SU-DHL-6 (cell line): ENCODE measurements at regions not wholly inside any gene's neighbourhood (a gene's known extent, or its start where the extent isn't known, plus 50 kb on each side); places are given as distances from the start of the nearest gene placed in this dataset.

Experiments used
- H2AFZ ChIP-seq: fragments of 200-600 bp; sonication (generic); 2 replicates; pipeline ENCODE4 v1.6.1; 2014; ENCODE audit warnings: low read depth, mild to moderate bottlenecking, moderate library complexity, mixed read lengths, antibody characterized with exemption, low read length; ENCODE audit not compliant: severe bottlenecking
- H3F3A ChIP-seq: fragments of 200-600 bp; shearing (Covaris generic); 2 replicates; pipeline ENCODE4 v1.6.0; 2016; ENCODE audit warnings: antibody characterized with exemption, mild to moderate bottlenecking; ENCODE audit not compliant: insufficient read depth
- H3K27ac ChIP-seq: fragments of 200-600 bp; sonication (generic); 2 replicates; pipeline ENCODE4 v1.5.1; 2016; ENCODE audit warnings: low read depth, mild to moderate bottlenecking, low read length, moderate library complexity, mixed read lengths
- H3K27me3 ChIP-seq: fragments of 200-600 bp; sonication (generic), shearing (Covaris generic); 2 replicates; pipeline ENCODE4 v1.6.0; 2014; ENCODE audit warnings: mild to moderate bottlenecking, low read length
- H3K36me3 ChIP-seq: fragments of 200-600 bp; sonication (generic); 2 replicates; pipeline ENCODE4 v1.6.1; 2014; ENCODE audit warnings: mild to moderate bottlenecking, low read length, mixed read lengths
- H3K4me2 ChIP-seq: fragments of 300-600, 200-600 bp; shearing (Covaris generic), sonication (generic); 2 replicates; pipeline ENCODE4 v1.6.0; 2014; ENCODE audit warnings: low read length, low read depth, mild to moderate bottlenecking; ENCODE audit not compliant: poor library complexity, severe bottlenecking
- H3K4me3 ChIP-seq: fragments of 200-600 bp; sonication (generic); 2 replicates; pipeline ENCODE4 v1.5.1; 2014; ENCODE audit warnings: antibody characterized with exemption, low read length, mild to moderate bottlenecking, mixed read lengths; ENCODE audit not compliant: insufficient read depth, poor library complexity, severe bottlenecking
- H3K79me2 ChIP-seq: fragments of 200-600 bp; sonication (generic); 2 replicates; pipeline ENCODE4 v1.6.1; 2014; ENCODE audit warnings: mild to moderate bottlenecking, low read length, moderate library complexity; ENCODE audit not compliant: insufficient read depth
- H3K9ac ChIP-seq: fragments of 200-600 bp; sonication (generic); 2 replicates; pipeline ENCODE4 v1.7.0; 2014; ENCODE audit warnings: mild to moderate bottlenecking, low read length
- H3K9me2 ChIP-seq: fragments of 200-600 bp; sonication (generic); replicated peaks from 2 replicates; pipeline ENCODE4 v1.6.1; 2014; ENCODE audit warnings: low read length; ENCODE audit not compliant: insufficient read depth
- H3K9me3 ChIP-seq: fragments of 200-600 bp; sonication (generic); 2 replicates; pipeline ENCODE4 v1.6.1; 2014; ENCODE audit warnings: low read length, mixed read lengths; ENCODE audit not compliant: insufficient read depth
- H4K20me1 ChIP-seq: fragments of 200-600 bp; sonication (generic); 2 replicates; pipeline ENCODE4 v1.6.1; 2014; ENCODE audit warnings: low read depth, mild to moderate bottlenecking, antibody characterized with exemption, low read length, moderate library complexity, mixed read lengths
- CTCF ChIP-seq: fragments of 200-600 bp; sonication (generic); IDR thresholded peaks from one replicate; pipeline ENCODE4 v1.5.1; 2017; ENCODE audit warnings: antibody characterized with exemption, mild to moderate bottlenecking, low read length, moderate library complexity; ENCODE audit not compliant: insufficient read depth, poor library complexity, severe bottlenecking
- EZH2phosphoT487 ChIP-seq: fragments of 200-600 bp; sonication (generic), shearing (Covaris generic); conservative IDR thresholded peaks from 2 replicates; pipeline ENCODE4 v1.6.1; 2018; ENCODE audit warnings: mild to moderate bottlenecking, antibody characterized with exemption, low read length, moderate library complexity, mixed read lengths

- Histone ChIP-seq H3K36me3 (no peaks in the 10 kb centered on the region), H3F3A (no peaks in the 10 kb centered on the region), H4K20me1 (no peaks in the 10 kb centered on the region), H3K4me3 (no peak overlapping the region), H3K9me3 (0 out of 2 replicates have a peak, but pooled peaks cover 4% of the 10 kb centered on the region), H3K79me2 (no peaks in the 10 kb centered on the region), H2AFZ (no peak overlapping the region), H3K9ac (no peak overlapping the region), H3K27me3 (no peaks in the 10 kb centered on the region), H3K9me2 (no peaks in the 10 kb centered on the region), H3K27ac (no peak overlapping the region), H3K4me2 (no peak overlapping the region)
- TF ChIP-seq EZH2phosphoT487 (no peak), CTCF (no peak)
Measured at GRCh38 chr7:153397906-153398305, 638.4 kb downstream of the ACTR3B start.

GRCh38 chr7:153398370-153398769, 638.8 kb downstream of the ACTR3B start:
- H3K9me2 ChIP-seq: no peaks in the 10 kb centered on the region
- H3K4me3 ChIP-seq: no peak overlapping the region
- no peak overlapping the region for H3K27ac ChIP-seq
- H3F3A ChIP-seq: no peaks in the 10 kb centered on the region
- H3K79me2 ChIP-seq: no peaks in the 10 kb centered on the region
- H3K9me3 ChIP-seq: 0 out of 2 replicates have a peak, but pooled peaks cover under 1% of the 10 kb centered on the region
- H3K9ac ChIP-seq: no peak overlapping the region
- H2AFZ ChIP-seq: no peak overlapping the region
- H3K36me3 ChIP-seq: no peaks in the 10 kb centered on the region
- no peak for TF ChIP-seq CTCF
- TF ChIP-seq EZH2phosphoT487: no peak
- H3K27me3 ChIP-seq: no peaks in the 10 kb centered on the region
- H3K4me2 ChIP-seq: no peak overlapping the region
- no peaks in the 10 kb centered on the region for H4K20me1 ChIP-seq

- Histone ChIP-seq H3K36me3 (no peaks in the 10 kb centered on the region), H4K20me1 (no peaks in the 10 kb centered on the region), H3F3A (no peaks in the 10 kb centered on the region), H3K27me3 (no peaks in the 10 kb centered on the region), H3K9me3 (no peaks in the 10 kb centered on the region), H3K27ac (no peak overlapping the region), H3K9ac (no peak overlapping the region), H3K4me2 (no peak overlapping the region), H3K4me3 (no peak overlapping the region), H3K79me2 (no peaks in the 10 kb centered on the region), H2AFZ (no peak overlapping the region), H3K9me2 (no peaks in the 10 kb centered on the region)
- no peak for TF ChIP-seq EZH2phosphoT487
- no peak for TF ChIP-seq CTCF
Measured at GRCh38 chr7:153398789-153399553, 639.4 kb downstream of the ACTR3B start.
